ENCODE measurements at regions not wholly inside any gene's neighbourhood (a gene's known extent, or its start where the extent isn't known, plus 50 kb on each side); places are given as distances from the start of the nearest gene placed in this dataset.

- no peak for DNase-seq (ENCODE audit: low spot score)
Measured at GRCh38 chr2:120828829-120829632, 93.4 kb downstream of the GLI2 start.

- no peak for DNase-seq (ENCODE audit: low spot score)
Measured at GRCh38 chr2:120829633-120830025, 94.0 kb downstream of the GLI2 start.

- no peak for DNase-seq (ENCODE audit: low spot score)
Measured at GRCh38 chr2:120830096-120830830, 94.6 kb downstream of the GLI2 start.

- DNase-seq (ENCODE audit: low spot score): no peak
Measured at GRCh38 chr2:120831086-120831485, 95.4 kb downstream of the GLI2 start.

- DNase-seq (ENCODE audit: low spot score): no peak
Measured at GRCh38 chr2:120831891-120832290, 96.2 kb downstream of the GLI2 start.

GRCh38 chr2:120832296-120833070 is 96.8 kb downstream of the GLI2 start:
- DNase-seq (ENCODE audit: low spot score): no peak

GRCh38 chr2:120833127-120833675 is 97.5 kb downstream of the GLI2 start:
- no peak for DNase-seq (ENCODE audit: low spot score)

- DNase-seq (ENCODE audit: low spot score): no peak
Measured at GRCh38 chr2:120834206-120834605, 98.5 kb downstream of the GLI2 start.

- DNase-seq (ENCODE audit: low spot score): no peak
Measured at GRCh38 chr2:120836281-120836680, 100.6 kb downstream of the GLI2 start.

- DNase-seq (ENCODE audit: low spot score): no peak
Measured at GRCh38 chr2:120840795-120841487, 105.3 kb downstream of the GLI2 start.

GRCh38 chr2:120842456-120843439 is 107.1 kb downstream of the GLI2 start:
- no peak for DNase-seq (ENCODE audit: low spot score)

- DNase-seq (ENCODE audit: low spot score): no peak
Measured at GRCh38 chr2:120844070-120844738, 108.5 kb downstream of the GLI2 start.

GRCh38 chr2:120845277-120845676 is 109.6 kb downstream of the GLI2 start:
- peak; percentile 82 for DNase-seq (ENCODE audit: low spot score)

- no peak for DNase-seq (ENCODE audit: low spot score)
Measured at GRCh38 chr2:120846406-120847095, 110.9 kb downstream of the GLI2 start.

GRCh38 chr2:120847700-120848321 is 112.1 kb downstream of the GLI2 start:
- no peak for DNase-seq (ENCODE audit: low spot score)

GRCh38 chr2:120849278-120849677 is 113.6 kb downstream of the GLI2 start:
- DNase-seq (ENCODE audit: low spot score): no peak

GRCh38 chr2:120850551-120850950 is 114.9 kb downstream of the GLI2 start:
- DNase-seq (ENCODE audit: low spot score): no peak

GRCh38 chr2:120851116-120851773 is 115.6 kb downstream of the GLI2 start:
- DNase-seq (ENCODE audit: low spot score): no peak
